NCI-H1048 (cell line): ENCODE measurements at regions not wholly inside any gene's neighbourhood (a gene's known extent, or its start where the extent isn't known, plus 50 kb on each side); places are given as distances from the start of the nearest gene placed in this dataset.
"Not testable (repeated sequence)": the region's sequence is repeated elsewhere in the genome, so short reads cannot be mapped to it uniquely, and the experiment has no call there.

Experiments
- DNase-seq: peaks from one replicate; lab custom pipeline; 2025; lab: John Stamatoyannopoulos, UW

- DNase-seq = peak; percentile 25
Measured at GRCh38 chr14:55807053-55807880, 227.3 kb downstream of the KTN1 start.

- DNase-seq = no peak
Measured at GRCh38 chr14:55807881-55808379, 227.9 kb downstream of the KTN1 start.

DNA sequence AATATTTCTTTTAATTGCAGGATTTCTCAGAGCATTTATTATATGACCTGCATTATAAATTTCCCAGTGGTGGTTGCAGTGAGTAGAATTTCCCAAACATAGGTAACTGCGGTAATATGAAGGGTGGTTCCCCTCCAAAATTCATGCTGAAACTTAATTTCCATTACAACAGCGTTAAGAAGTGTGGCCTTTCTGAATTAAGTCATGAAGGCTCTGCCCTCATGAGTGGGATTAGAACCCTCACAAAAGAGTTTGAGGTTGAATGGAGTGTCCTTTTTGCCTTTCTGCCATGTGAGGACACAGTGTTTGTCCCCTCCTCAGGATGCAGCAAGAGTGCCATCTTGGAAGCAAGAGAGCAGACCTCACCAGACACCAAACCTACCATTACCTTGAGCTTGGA lies 233.6 kb downstream of the KTN1 start:
- DNase-seq = no peak

DNA sequence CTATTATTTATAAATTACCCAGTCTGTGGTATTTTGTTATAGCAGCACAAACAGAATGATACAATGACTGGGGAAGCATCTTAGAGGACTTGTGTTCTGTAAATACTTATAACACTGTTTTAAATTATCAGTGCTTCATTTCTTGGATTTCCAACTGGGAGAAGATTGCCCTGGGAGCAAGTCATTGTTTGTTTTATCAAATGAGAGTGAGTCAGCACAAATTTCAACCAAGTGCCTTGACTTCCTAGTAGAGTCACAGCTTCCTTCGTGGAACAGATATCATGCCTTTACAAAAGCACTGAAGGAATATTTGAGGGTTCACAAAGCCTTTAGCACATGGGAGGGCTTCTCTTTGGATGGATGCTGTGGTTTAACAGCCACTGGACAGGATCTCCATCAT lies 234.1 kb downstream of the KTN1 start:
- DNase-seq = no peak

GRCh38 chr14:55814873-55815272 lies 234.9 kb downstream of the KTN1 start:
- no peak for DNase-seq

DNA sequence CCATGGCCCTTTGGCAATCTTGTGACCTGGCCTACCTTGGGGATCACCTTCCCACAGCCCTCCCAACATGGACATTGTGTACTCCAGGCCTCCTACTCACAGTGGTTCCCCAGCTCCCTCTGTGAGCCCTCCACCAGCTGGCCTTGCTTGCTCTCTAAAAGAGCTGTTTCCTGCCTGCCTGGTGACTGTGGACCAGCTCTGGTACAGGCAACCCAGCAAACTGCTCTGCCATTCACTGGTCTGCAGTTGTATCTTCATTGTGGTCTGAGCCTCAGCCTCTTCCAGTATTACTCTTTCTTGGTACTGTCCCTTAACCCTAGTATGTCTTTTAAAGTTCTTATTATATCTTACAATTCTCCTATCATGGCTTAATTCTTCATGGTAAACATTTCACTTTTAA lies 236.2 kb downstream of the KTN1 start:
- DNase-seq = no peak

DNA sequence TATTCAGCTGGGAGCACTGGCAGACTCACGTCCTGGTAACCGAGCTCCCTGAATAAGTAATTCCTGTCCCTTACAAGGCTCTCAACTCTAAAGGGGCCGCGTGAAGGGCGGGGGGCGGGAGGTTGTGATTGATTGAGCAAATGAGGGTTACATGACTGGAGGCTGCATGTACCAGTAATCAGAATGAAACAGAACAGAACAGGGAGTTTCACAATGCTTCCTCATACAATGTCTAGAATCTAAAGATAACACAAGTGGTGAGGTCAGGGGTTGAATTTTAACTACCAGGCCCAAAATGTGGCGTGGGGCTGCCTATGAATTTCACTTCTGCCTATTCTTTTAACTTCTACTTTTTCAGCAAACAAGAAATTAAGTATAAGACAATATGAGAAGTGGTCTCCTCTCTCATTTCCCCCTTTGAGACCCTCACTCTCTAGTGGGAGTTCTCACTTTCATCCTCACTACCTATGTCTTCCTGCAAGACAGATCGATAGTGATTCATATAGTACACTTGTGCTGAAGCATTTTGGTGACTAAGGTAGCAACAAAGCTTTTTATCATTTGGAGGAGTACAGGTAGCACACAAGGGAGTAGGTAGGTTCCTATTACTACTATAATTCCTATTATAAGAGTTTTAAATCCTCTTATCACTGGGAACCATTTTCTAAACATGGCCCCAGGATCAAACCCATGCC lies 239.8 kb downstream of the KTN1 start:
- DNase-seq = no peak

GRCh38 chr14:55822906-55823305 lies 242.9 kb downstream of the KTN1 start:
- DNase-seq = no peak

GRCh38 chr14:55832122-55832911 lies 252.3 kb downstream of the KTN1 start:
- DNase-seq = no peak

- DNase-seq = no peak
Measured at GRCh38 chr14:55832974-55833373, 253.0 kb downstream of the KTN1 start.

DNA sequence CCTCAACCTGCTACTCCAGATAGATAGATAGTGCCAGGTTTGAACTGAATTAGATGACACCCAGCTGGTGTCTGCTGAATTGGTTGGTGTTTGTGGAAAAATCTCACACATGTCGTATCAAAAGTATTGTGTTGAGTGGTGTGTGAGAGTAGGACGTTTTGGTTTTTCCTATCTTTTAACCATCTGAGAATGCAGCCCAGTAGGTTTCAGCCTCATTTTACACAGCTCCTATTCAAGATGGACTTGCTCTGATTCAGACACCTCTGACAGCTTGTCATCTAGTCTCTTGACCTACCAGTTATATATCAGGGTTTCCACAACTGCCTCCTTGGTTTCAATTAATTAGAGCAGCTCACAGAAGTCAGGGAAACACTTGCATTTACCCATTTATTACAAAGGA lies 254.4 kb downstream of the KTN1 start:
- no peak for DNase-seq

GRCh38 chr14:55835985-55836384 lies 256.0 kb downstream of the KTN1 start:
- no peak for DNase-seq

GRCh38 chr14:55837467-55837866 lies 257.5 kb downstream of the KTN1 start:
- DNase-seq = no peak

- no peak for DNase-seq
Measured at GRCh38 chr14:55838529-55839052, 258.6 kb downstream of the KTN1 start.

GRCh38 chr14:55839301-55839947 lies 259.4 kb downstream of the KTN1 start:
- not testable (repeated sequence) for DNase-seq

GRCh38 chr14:55840821-55841220 lies 260.8 kb downstream of the KTN1 start:
- no peak for DNase-seq

DNA sequence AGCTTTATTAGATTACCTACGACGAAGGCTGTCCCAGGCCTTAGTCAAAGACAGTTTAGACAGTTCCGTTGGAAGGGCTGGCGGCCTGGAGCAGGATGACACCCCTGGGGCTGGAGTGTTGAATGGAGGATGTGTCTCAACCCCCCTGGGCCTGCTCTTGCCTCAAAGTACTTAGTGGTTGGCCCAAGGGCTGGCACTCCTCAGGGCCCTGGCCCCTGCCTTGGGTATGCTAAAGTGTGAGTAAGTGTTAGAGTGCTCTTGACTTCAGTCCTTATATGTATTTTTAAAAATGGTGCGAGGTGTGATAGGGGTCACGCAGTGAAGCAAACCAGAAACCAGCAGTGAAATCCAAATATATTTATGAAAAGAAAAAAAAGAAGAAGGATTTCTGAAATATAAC lies 261.6 kb downstream of the KTN1 start:
- no peak for DNase-seq

GRCh38 chr14:55843718-55844403 lies 263.9 kb downstream of the KTN1 start:
- DNase-seq = no peak

GRCh38 chr14:55845963-55846825 lies 266.2 kb downstream of the KTN1 start:
- DNase-seq = no peak

DNA sequence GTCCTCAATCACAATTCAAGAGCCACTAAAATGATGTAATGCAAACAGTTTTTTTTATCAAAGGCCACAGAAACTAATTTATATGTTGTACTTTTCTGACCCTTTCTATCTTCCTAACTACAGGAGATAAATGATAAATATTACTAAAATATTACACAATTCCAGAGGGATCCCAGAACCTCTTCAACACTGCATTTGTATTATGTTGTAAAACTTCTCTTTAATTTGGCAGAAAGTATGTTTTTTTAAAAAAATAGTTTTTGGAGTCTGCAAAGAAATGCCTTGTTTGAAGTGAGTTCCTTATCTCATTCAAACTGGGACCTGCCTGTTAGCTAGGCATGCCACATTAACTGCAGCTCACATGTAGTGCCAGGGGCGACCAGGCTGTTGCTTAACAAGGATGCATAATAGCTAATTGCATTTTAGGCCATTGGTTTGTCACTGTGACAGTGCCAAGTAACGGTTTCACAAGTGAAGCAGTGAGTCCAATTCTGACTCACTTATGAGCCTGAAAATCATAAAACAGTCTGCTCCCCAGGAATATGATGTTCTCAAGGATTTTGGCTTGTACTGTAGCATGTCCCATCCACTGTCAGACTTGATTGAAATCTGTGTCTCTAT lies 266.9 kb downstream of the KTN1 start:
- DNase-seq = no peak
